T-helper 1 cell (primary cell): ENCODE measurements at regions not wholly inside any gene's neighbourhood (a gene's known extent, or its start where the extent isn't known, plus 50 kb on each side); places are given as distances from the start of the nearest gene placed in this dataset.
"Not testable (repeated sequence)": the region's sequence is repeated elsewhere in the genome, so short reads cannot be mapped to it uniquely, and the experiment has no call there.

Source experiments
- DNase-seq, 5 donors: peaks; one replicate each; pipeline ENCODE4 v3.0.0-alpha.2; 2012 to 2020

GRCh38 chr6:121770943-121771342 lies 335.5 kb downstream of the GJA1 start:
- peak in 1 of 5 donors; percentile 2 for DNase-seq

GRCh38 chr6:121771937-121772720 lies 336.7 kb downstream of the GJA1 start:
- DNase-seq = peak in 1 of 5 donors; percentile 38

GRCh38 chr6:121776054-121776453 lies 340.6 kb downstream of the GJA1 start:
- DNase-seq = no peak

- no peak for DNase-seq
Measured at GRCh38 chr6:121780325-121781321, 345.2 kb downstream of the GJA1 start.

- no peak for DNase-seq
Measured at GRCh38 chr6:121791396-121792315, 356.2 kb downstream of the GJA1 start.

- no peak for DNase-seq
Measured at GRCh38 chr6:121794630-121795029, 359.2 kb downstream of the GJA1 start.

GRCh38 chr6:121797598-121797997 lies 362.2 kb downstream of the GJA1 start:
- DNase-seq = not testable (repeated sequence)

GRCh38 chr6:121798126-121798525 lies 362.7 kb downstream of the GJA1 start:
- not testable (repeated sequence) for DNase-seq

- DNase-seq = no peak
Measured at GRCh38 chr6:121799574-121799973, 364.1 kb downstream of the GJA1 start.

- no peak for DNase-seq
Measured at GRCh38 chr6:121800047-121800446, 364.6 kb downstream of the GJA1 start.

GRCh38 chr6:121806116-121806515 lies 370.7 kb downstream of the GJA1 start:
- no peak for DNase-seq

GRCh38 chr6:121809211-121809610 lies 373.8 kb downstream of the GJA1 start:
- DNase-seq = no peak

- no peak for DNase-seq
Measured at GRCh38 chr6:121810158-121811032, 374.9 kb downstream of the GJA1 start.

- DNase-seq = no peak
Measured at GRCh38 chr6:121811106-121811505, 375.7 kb downstream of the GJA1 start.

- DNase-seq = no peak
Measured at GRCh38 chr6:121816361-121816760, 380.9 kb downstream of the GJA1 start.

GRCh38 chr6:121816906-121817540 lies 381.6 kb downstream of the GJA1 start:
- DNase-seq = no peak

- DNase-seq = no peak
Measured at GRCh38 chr6:121823437-121823851, 388.0 kb downstream of the GJA1 start.

- DNase-seq = no peak
Measured at GRCh38 chr6:121826156-121826810, 390.8 kb downstream of the GJA1 start.

GRCh38 chr6:121828146-121828886 lies 392.9 kb downstream of the GJA1 start:
- no peak for DNase-seq

- DNase-seq = no peak
Measured at GRCh38 chr6:121830736-121831135, 395.3 kb downstream of the GJA1 start.
